Esophagus squamous epithelium (tissue), 4 donors: ENCODE measurements at regions not wholly inside any gene's neighbourhood (a gene's known extent, or its start where the extent isn't known, plus 50 kb on each side); places are given as distances from the start of the nearest gene placed in this dataset.

ENCODE experiments used
- CTCF ChIP-seq, 6 experiments: fragments of 450-650 bp in 4 of 6; fragments of 200-600 bp in 2 of 6; sonication (generic) in 2 of 6; IDR thresholded peaks; one replicate each; pipeline ENCODE4 v1.5.1; 2016 to 2019; ENCODE audit warnings: antibody characterized with exemption in 6 of 6, mild to moderate bottlenecking in 4 of 6, moderate library complexity in 4 of 6
- POLR2A ChIP-seq, 4 donors: fragments of 450-650 bp; IDR thresholded peaks; one replicate each; pipeline ENCODE4 v1.6.1; 2017; ENCODE audit warnings: antibody characterized with exemption in 4 of 4, mild to moderate bottlenecking in 4 of 4, moderate library complexity in 3 of 4

GRCh38 chr11:28777126-28777525, 668.9 kb downstream of the METTL15 start:
- TF ChIP-seq CTCF (IDR thresholded peaks at IDR 0.05) (no peak), POLR2A (IDR thresholded peaks at IDR 0.05) (no peak)
